Head of caudate nucleus (tissue), 42 donors: ENCODE measurements at regions not wholly inside any gene's neighbourhood (a gene's known extent, or its start where the extent isn't known, plus 50 kb on each side); places are given as distances from the start of the nearest gene placed in this dataset.

ENCODE experiments used
- DNase-seq, 42 donors: peaks; one replicate each; pipeline versions ENCODE4 v3.0.0 to v3.0.0-alpha.2; 2020 to 2021; ENCODE audit warnings: mixed read lengths in 7 of 42
- intact Hi-C: fragments of 100-400 bp; cut with DNase I; formaldehyde crosslinking; loops from one replicate; pipeline ENCODE4 v1.15.0; 2022

- no peak for DNase-seq
- intact Hi-C loops = no loop called here
Measured at GRCh38 chr20:46838011-46838410, 56.6 kb upstream of the EYA2 start.

GRCh38 chr20:46840054-46840729 is 54.5 kb upstream of the EYA2 start:
- no peak for DNase-seq
- intact Hi-C loops = no loop called here
